Neural cell (in vitro differentiated cells): ENCODE measurements at regions not wholly inside any gene's neighbourhood (a gene's known extent, or its start where the extent isn't known, plus 50 kb on each side); places are given as distances from the start of the nearest gene placed in this dataset.

ENCODE experiments used
- H2AFZ ChIP-seq: fragments of 200-600, 300-800 bp; sonication (generic), shearing (Covaris generic); 2 replicates; pipeline ENCODE4 v1.6.0; 2014; ENCODE audit warnings: low read depth, mild to moderate bottlenecking, antibody characterized with exemption, low read length, moderate library complexity
- H3F3A ChIP-seq: fragments of 200-600 bp; shearing (Covaris generic); 2 replicates; pipeline ENCODE4 v1.6.1; 2016; ENCODE audit warnings: mild to moderate bottlenecking, moderate library complexity, mixed read lengths, antibody characterized with exemption, low read length; ENCODE audit not compliant: insufficient read depth, poor library complexity, severe bottlenecking
- H3K27ac ChIP-seq: fragments of 200-600, 300-800 bp; sonication (generic), shearing (Covaris generic); 2 replicates; pipeline ENCODE4 v1.5.1; 2014; ENCODE audit warnings: mild to moderate bottlenecking, low read length, moderate library complexity
- H3K27me3 ChIP-seq: fragments of 300-800, 200-600 bp; sonication (generic), shearing (Covaris generic); 2 replicates; pipeline ENCODE4 v1.6.0; 2014; ENCODE audit warnings: mild to moderate bottlenecking, low read depth, low read length, moderate library complexity; ENCODE audit not compliant: insufficient read depth
- H3K36me3 ChIP-seq: fragments of 300-800, 200-600 bp; sonication (generic), shearing (Covaris generic); 2 replicates; pipeline ENCODE4 v1.5.1; 2014; ENCODE audit warnings: mild to moderate bottlenecking, antibody characterized with exemption, low read length, moderate library complexity; ENCODE audit not compliant: insufficient read depth
- H3K4me2 ChIP-seq: fragments of 300-800, 200-600 bp; sonication (generic), shearing (Covaris generic); 2 replicates; pipeline ENCODE4 v1.6.0; 2014; ENCODE audit warnings: mild to moderate bottlenecking, low read length
- H3K4me3 ChIP-seq: fragments of 300-800, 200-600 bp; sonication (generic), shearing (Covaris generic); 2 replicates; pipeline ENCODE4 v1.5.1; 2014; ENCODE audit warnings: mild to moderate bottlenecking, low read length, moderate library complexity
- H3K79me2 ChIP-seq: fragments of 200-600 bp; shearing (Covaris generic); replicated peaks from 2 replicates; pipeline ENCODE4 v1.6.0; 2014; ENCODE audit warnings: mild to moderate bottlenecking, low read length, moderate library complexity; ENCODE audit not compliant: insufficient read depth
- H3K9ac ChIP-seq: fragments of 300-800, 200-600 bp; sonication (generic), shearing (Covaris generic); 2 replicates; pipeline ENCODE4 v1.6.1; 2016; ENCODE audit warnings: mild to moderate bottlenecking, low read length, mixed read lengths
- H3K9me2 ChIP-seq: fragments of 200-600 bp; shearing (Covaris generic); 2 replicates; pipeline ENCODE4 v1.6.1; 2016; ENCODE audit warnings: mild to moderate bottlenecking, low read length, mixed read lengths; ENCODE audit not compliant: insufficient read depth
- H3K9me3 ChIP-seq: fragments of 200-600, 300-800 bp; sonication (generic), shearing (Covaris generic); 2 replicates; pipeline ENCODE4 v1.6.1; 2016; ENCODE audit warnings: mild to moderate bottlenecking, mixed run types, low read length, moderate library complexity, mixed read lengths
- H4K20me1 ChIP-seq: fragments of 200-600 bp; shearing (Covaris generic); 2 replicates; pipeline ENCODE4 v1.6.1; 2016; ENCODE audit warnings: mild to moderate bottlenecking, mixed run types; ENCODE audit not compliant: insufficient read depth
- EP300 ChIP-seq: fragments of 450-650 bp; conservative IDR thresholded peaks from 2 replicates; pipeline ENCODE4 v1.6.1; 2014; ENCODE audit warnings: antibody characterized with exemption, mild to moderate bottlenecking, moderate library complexity; ENCODE audit not compliant: poor library complexity, severe bottlenecking
- EZH2 ChIP-seq: fragments of 200-600, 300-800 bp; shearing (Covaris generic), sonication (generic); IDR thresholded peaks from 2 replicates; pipeline ENCODE4 v1.6.1; 2014; ENCODE audit warnings: antibody characterized with exemption, low read length, borderline replicate concordance, mild to moderate bottlenecking; ENCODE audit not compliant: insufficient read depth, poor library complexity, severe bottlenecking
- MXI1 ChIP-seq: fragments of 450-650 bp; conservative IDR thresholded peaks from 2 replicates; pipeline ENCODE4 v1.6.1; 2014; ENCODE audit warnings: antibody characterized with exemption, mild to moderate bottlenecking; ENCODE audit not compliant: poor library complexity, severe bottlenecking
- POLR2AphosphoS5 ChIP-seq: IDR thresholded peaks from 2 replicates; pipeline ENCODE4 v1.6.1; 2012
- RAD21 ChIP-seq: fragments of 450-650 bp; conservative IDR thresholded peaks from 2 replicates; pipeline ENCODE4 v1.6.1; 2014; ENCODE audit warnings: antibody characterized with exemption, mild to moderate bottlenecking, moderate library complexity
- SMC3 ChIP-seq: fragments of 450-650 bp; conservative IDR thresholded peaks from 2 replicates; pipeline ENCODE4 v1.6.1; 2014; ENCODE audit warnings: antibody characterized with exemption, mild to moderate bottlenecking, moderate library complexity; ENCODE audit not compliant: poor library complexity
- TAF1 ChIP-seq: IDR thresholded peaks from 2 replicates; pipeline ENCODE4 v1.6.1; 2012; ENCODE audit warnings: low read depth
- TF ChIP-seq, protein P1 (sequence below): IDR thresholded peaks from 2 replicates; pipeline ENCODE4 v1.6.1; 2012; ENCODE audit warnings: borderline replicate concordance
- TF ChIP-seq, protein P2 (sequence below): fragments of 450-650 bp; IDR thresholded peaks from 2 replicates; pipeline ENCODE4 v1.5.1; 2014; ENCODE audit warnings: antibody characterized with exemption, mild to moderate bottlenecking, moderate library complexity; ENCODE audit not compliant: poor library complexity, severe bottlenecking

DNA sequence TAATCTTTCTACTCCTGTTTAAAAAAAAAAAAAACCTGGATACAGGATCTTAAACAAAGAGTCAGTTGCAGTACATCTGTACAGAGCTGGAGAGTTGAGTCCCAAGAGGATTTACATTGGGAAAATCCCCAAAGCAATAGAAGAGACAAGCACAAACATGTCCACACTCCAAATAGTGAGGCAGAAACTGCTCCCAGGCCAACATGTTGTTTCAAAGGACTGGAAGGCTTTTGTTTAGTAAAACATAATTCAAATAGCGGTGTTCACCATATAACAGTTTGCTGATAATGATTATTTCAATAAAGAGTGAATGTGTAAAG is 425.4 kb downstream of the ADGRL2 start:
- Histone ChIP-seq H3K4me3 (no peak overlapping the region), H3K27me3 (no peaks in the 10 kb centered on the region), H3K4me2 (no peak overlapping the region), H3K79me2 (no peaks in the 10 kb centered on the region), H3K36me3 (no peaks in the 10 kb centered on the region), H2AFZ (no peak overlapping the region), H3K9me3 (no peaks in the 10 kb centered on the region), H3K9ac (no peak overlapping the region), H3K9me2 (no peaks in the 10 kb centered on the region), H3F3A (no peaks in the 10 kb centered on the region), H4K20me1 (no peaks in the 10 kb centered on the region), H3K27ac (no peak overlapping the region)
- TF ChIP-seq TAF1 (no peak), SMC3 (no peak), MXI1 (no peak), POLR2AphosphoS5 (no peak), EP300 (no peak), EZH2 (no peak), RAD21 (no peak)
- TF ChIP-seq, protein P1, sequence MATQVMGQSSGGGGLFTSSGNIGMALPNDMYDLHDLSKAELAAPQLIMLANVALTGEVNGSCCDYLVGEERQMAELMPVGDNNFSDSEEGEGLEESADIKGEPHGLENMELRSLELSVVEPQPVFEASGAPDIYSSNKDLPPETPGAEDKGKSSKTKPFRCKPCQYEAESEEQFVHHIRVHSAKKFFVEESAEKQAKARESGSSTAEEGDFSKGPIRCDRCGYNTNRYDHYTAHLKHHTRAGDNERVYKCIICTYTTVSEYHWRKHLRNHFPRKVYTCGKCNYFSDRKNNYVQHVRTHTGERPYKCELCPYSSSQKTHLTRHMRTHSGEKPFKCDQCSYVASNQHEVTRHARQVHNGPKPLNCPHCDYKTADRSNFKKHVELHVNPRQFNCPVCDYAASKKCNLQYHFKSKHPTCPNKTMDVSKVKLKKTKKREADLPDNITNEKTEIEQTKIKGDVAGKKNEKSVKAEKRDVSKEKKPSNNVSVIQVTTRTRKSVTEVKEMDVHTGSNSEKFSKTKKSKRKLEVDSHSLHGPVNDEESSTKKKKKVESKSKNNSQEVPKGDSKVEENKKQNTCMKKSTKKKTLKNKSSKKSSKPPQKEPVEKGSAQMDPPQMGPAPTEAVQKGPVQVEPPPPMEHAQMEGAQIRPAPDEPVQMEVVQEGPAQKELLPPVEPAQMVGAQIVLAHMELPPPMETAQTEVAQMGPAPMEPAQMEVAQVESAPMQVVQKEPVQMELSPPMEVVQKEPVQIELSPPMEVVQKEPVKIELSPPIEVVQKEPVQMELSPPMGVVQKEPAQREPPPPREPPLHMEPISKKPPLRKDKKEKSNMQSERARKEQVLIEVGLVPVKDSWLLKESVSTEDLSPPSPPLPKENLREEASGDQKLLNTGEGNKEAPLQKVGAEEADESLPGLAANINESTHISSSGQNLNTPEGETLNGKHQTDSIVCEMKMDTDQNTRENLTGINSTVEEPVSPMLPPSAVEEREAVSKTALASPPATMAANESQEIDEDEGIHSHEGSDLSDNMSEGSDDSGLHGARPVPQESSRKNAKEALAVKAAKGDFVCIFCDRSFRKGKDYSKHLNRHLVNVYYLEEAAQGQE: no peak
- TF ChIP-seq, protein P2, sequence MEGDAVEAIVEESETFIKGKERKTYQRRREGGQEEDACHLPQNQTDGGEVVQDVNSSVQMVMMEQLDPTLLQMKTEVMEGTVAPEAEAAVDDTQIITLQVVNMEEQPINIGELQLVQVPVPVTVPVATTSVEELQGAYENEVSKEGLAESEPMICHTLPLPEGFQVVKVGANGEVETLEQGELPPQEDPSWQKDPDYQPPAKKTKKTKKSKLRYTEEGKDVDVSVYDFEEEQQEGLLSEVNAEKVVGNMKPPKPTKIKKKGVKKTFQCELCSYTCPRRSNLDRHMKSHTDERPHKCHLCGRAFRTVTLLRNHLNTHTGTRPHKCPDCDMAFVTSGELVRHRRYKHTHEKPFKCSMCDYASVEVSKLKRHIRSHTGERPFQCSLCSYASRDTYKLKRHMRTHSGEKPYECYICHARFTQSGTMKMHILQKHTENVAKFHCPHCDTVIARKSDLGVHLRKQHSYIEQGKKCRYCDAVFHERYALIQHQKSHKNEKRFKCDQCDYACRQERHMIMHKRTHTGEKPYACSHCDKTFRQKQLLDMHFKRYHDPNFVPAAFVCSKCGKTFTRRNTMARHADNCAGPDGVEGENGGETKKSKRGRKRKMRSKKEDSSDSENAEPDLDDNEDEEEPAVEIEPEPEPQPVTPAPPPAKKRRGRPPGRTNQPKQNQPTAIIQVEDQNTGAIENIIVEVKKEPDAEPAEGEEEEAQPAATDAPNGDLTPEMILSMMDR: no peak

DNA sequence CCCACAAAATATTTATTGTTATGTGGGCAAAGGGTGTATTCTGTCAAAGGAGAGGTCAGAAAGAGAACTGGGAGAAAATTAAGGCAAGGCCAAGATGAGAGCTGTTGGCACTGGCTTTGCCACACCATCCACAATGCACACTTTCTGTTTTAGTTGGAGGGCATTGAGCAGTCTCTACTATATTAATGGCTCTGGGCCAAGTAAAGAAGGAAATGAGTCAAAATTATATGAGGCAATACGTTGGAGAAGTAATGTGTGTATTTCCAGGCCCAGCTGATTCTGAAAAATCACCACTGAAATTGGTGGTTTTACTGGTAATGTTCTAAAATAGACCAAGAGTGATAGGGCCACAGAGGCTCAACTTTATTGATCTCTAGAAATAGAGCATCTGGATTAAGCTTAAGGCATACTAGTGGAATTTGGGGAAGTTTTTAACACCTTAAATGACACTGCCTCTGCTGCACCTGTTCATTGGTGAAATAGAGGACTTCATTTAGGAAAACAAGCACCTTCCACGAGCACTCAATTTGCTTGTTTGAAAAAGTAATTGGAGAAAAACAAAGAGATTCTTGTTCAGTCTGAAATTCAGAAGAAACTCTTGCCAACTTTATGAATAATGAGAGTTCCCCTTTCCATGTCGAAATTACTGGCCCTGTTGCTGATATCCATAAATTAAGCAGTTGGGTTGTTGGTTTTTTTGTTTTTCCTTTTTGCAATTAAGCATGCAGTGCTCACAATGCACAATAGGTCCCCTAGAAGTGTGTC is 424.9 kb downstream of the ADGRL2 start:
- H2AFZ ChIP-seq: no peak overlapping the region
- H3K9ac ChIP-seq: no peak overlapping the region
- H3K9me3 ChIP-seq: no peaks in the 10 kb centered on the region
- H3K36me3 ChIP-seq: no peaks in the 10 kb centered on the region
- no peaks in the 10 kb centered on the region for H4K20me1 ChIP-seq
- no peak overlapping the region for H3K27ac ChIP-seq
- no peak overlapping the region for H3K4me2 ChIP-seq
- H3K9me2 ChIP-seq: no peaks in the 10 kb centered on the region
- no peak overlapping the region for H3K4me3 ChIP-seq
- TF ChIP-seq, protein P2: no peak
- TF ChIP-seq EZH2: no peak
- TF ChIP-seq MXI1: no peak
- no peak for TF ChIP-seq TAF1
- no peak for TF ChIP-seq RAD21
- no peaks in the 10 kb centered on the region for H3K79me2 ChIP-seq
- H3F3A ChIP-seq: no peaks in the 10 kb centered on the region
- no peaks in the 10 kb centered on the region for H3K27me3 ChIP-seq
